NCI-H69 (cell line): ENCODE measurements at regions not wholly inside any gene's neighbourhood (a gene's known extent, or its start where the extent isn't known, plus 50 kb on each side); places are given as distances from the start of the nearest gene placed in this dataset.

ENCODE experiments used
- DNase-seq: peaks from one replicate; lab custom pipeline; 2025; lab: John Stamatoyannopoulos, UW

DNA sequence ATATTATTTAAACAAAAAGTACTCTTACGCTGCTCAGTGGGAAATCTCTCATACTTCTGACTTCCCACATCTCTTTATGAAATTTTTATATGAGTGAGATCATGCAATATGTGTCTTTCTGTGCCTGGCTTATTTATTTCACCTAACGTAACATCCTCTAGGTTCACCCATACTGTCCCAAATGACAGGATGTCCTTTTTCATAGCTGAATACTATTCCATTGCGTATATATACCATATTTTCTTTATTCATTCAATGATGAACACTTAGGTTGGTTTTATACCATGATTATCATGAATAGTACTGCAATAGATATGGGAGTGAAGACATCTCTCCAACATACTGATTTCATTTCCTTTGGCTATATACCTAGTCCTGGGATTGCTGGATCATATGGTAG is 57.8 kb upstream of the TPP2 start:
- no peak for DNase-seq

DNA sequence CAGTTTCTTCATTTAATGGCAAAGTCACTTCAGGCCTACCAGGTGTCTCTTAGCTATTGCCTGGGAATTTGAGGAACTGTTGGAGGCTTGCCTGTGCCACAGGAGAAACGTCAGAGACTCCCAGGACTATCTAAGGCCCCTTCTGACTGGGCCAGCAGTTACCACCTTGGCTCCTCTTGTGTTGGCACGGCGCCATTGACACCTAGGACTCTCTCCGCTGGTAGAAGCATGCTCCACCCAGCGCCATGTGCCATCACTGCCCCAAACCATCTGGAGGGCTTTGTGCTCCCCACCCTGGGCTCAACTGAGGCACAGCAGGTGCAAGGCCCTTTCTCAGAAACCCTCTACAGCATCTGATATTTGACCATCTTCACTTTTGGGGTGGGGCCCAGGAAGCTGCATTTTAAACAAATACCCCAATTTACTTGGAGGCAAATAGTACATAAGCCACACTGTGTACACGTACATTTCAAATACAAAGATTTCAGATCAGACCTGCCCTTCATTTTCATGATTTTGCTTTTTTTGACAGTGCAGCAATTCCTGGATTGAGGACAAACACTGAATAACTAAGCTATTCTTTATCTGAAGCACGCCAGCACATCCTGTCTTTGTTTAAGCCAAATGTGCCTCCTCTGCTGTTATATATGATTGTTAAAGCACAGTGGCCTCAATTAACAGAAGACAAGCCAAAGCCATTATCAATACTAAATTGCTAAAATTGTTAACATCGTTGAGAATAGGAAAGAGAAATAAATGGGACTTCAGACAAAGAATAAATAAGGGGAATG is 59.9 kb upstream of the TPP2 start:
- DNase-seq, result peak; percentile 31

DNA sequence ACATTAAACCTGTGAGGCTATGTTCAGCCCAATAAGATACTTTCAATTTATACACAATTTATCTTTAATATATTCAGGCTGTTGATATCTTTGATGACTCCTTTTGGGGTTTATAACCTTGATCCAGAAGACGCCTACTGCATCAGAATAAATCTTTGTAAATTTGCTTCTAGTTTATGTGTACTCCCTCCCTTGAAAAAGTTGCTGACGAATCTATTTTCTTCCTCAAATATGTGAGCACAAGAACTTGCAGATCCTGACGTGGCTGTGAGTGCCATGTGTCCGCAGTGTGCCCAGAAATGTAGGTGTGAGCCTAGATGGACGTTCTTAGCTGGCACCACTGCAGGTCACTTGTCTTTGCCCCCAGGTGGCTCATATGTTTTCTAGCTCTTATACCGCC is 60.6 kb upstream of the TPP2 start:
- DNase-seq, result no peak

DNA sequence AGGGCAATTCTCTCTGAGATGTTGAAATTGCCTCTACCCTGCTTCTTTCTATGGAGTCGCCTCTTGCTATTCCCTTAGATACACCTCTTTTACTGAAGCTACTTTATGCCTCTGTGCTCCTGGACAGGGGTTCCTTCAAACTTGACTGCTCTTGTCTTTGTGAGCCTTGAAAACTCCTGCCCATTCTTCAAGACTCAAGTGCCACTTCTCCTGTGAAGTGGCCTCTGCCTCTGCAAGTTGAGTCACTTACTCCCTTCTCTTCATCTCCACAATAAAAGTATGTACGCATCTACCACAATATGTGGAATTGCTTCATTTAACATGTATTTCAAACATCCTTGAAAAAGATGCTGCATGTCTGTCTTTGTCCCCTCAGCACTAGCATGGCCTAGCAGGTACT is 66.0 kb upstream of the TPP2 start:
- no peak for DNase-seq

DNA sequence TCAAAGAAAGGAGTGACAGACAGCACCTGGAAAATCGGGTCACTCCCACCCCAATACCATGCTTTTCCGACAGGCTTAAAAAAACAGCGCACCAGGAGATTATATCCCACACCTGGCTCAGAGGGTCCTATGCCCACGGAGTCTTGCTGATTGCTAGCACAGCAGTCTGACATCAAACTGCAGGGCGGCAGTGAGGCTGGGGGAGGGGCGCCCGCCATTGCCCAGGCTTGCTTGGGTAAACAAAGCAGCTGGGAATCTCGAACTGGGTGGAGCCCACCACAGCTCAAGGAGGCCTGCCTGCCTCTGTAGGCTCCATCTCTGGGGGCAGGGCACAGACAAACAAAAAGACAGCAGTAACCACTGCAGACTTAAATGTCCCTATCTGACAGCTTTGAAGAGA is 74.5 kb upstream of the TPP2 start:
- peak; percentile 36 for DNase-seq

DNA sequence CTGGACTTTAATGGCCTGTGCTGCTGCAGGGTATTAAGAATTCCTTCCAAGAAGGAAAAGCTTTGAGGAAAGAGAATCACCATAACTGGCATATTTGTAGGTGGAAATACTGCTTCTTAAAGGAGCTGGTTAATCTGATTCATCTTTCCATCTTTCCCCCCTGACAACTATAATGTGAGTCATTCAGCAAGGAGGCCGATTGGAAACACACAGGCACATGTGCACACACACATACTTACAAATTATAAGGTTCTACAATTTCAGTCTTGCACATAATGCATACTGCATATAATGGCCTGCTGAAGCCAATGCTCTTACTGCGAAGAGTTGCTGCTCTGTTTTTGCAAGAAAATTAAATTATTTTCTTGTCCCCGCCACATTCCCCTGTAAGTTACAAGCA is 78.8 kb upstream of the TPP2 start:
- no peak for DNase-seq

DNA sequence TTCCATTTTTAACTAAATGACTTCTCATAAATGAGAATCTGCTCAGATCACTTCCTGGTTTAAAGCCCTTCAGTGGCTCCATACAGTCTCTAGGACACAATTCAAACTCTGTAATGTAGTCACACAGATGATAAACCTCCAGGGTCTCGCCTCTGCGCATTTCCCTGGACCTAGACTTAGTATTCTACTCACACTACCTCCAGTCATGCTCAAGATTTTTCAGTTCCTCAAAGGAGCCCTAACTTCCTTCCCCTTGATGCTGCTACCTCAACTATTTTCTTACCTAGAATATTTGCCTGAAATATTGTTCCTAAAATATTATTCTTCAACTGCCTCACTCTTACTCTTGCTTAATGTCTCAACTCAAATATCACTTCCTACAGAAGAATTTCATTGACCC is 86.7 kb upstream of the TPP2 start:
- no peak for DNase-seq

DNA sequence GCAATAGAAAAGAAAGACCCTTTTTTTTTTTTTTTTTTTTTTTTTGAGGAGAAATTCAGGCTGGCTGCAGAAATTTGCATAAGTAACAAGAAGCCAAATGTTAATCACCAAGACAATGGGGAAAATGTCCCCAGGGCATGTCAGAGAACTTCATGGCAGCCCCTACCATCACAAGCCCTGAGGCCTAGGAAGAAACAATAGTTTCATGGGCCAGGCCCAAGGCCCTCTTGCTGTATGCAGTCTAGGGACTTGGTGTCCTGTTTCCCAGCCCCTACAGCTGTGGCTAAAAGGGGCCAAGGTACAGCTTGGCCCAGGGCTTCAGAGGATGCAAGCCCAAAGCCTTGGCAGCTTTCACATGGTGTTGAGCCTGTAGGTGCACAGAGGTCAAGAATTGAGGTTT is 88.4 kb upstream of the TPP2 start:
- DNase-seq, result no peak

DNA sequence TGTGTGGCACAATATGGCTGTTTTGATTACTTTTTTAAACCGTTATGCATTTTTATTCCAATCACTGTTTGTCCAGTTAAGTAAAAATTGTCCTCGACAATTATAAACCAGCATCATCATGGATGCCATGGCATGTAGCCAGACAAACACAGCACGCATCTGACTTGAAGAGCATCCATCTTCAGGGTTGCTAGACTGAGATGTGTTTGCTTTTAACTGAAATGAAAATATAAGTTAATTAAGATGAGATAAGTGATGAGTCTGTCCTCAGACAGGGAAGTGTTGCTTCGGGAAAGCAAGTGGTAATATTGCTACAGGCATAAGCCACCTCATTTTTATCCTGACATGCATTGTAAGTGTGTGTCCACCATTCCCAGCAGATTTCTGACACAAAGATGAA is 92.8 kb upstream of the TPP2 start:
- peak; percentile 75 for DNase-seq

DNA sequence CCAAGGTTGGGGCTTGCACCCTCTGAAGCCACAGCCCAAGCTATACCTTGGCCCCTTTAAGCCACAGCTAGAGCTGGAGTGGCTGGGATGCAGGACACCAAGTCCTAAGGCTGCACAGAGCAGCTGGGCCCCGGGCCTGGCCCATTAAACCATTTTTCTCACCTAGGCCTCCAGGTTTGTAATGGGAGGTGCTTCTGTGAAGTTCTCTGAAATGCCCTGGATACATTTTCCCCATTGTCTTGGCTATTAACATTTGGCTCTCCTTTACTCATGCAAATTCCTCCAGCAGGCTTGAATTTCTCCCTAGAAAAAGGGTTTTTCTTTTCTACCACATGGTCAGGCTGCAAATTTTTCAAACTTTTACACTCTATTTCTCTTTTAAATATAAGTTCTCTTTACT is 93.8 kb upstream of the FGF14 start:
- no peak for DNase-seq

DNA sequence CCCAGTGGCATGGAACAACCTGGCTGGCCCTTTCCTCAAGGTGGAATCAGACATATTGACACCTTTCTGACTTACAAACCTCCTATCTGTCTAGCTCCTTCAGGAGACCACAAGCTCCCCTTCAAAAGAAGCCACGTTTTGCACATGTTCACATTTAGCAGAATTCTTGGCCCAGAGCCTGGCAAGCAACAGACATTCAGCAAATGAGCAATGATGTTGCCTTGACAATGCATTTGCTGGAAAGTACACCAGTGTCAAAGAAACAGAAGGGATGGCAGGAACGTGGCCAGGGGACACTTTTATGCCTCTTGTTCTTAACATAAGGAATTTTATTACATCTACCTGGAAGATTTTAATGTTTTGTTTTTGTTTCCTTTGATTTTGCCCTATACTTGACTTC is 85.5 kb upstream of the FGF14 start:
- DNase-seq, result peak; percentile 83

DNA sequence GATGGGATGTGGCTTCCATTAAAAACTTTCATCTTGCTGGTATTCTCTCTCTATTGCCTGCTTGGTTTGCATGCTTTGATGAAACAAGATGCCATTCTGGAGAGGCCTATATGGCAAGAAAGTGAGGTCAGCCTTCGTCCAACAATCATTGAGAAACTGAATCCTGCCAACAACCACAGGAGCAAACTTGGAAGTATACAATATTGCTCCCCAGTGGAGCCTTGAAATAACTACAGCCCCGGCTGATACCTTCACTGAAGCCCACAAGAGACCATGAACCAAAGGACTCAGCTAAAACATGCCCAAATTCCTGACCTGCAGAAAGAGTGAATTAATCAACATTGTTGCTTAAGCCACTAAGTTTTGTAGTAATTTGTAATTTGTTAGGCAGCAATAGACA is 82.5 kb upstream of the FGF14 start:
- peak; percentile 62 for DNase-seq

DNA sequence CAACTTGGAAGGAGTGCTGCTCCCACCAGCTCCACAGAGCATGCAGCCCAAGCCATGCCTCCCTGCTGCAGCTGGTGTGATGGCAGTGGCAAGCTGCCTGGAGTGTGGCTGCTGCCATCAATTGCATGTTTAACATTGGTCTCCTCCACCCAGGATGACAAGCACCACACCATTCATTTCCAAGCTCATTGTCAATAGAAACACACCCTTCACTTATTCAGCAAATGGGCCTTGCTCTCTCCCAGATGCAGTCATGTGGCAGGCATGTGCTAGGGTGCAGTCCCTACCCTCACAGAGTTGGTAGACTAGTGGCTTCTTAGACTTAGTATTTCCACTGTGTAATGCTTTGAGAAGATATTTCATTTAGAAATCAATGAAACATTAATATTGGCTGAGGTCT is 70.8 kb upstream of the FGF14 start:
- DNase-seq, result peak; percentile 17

DNA sequence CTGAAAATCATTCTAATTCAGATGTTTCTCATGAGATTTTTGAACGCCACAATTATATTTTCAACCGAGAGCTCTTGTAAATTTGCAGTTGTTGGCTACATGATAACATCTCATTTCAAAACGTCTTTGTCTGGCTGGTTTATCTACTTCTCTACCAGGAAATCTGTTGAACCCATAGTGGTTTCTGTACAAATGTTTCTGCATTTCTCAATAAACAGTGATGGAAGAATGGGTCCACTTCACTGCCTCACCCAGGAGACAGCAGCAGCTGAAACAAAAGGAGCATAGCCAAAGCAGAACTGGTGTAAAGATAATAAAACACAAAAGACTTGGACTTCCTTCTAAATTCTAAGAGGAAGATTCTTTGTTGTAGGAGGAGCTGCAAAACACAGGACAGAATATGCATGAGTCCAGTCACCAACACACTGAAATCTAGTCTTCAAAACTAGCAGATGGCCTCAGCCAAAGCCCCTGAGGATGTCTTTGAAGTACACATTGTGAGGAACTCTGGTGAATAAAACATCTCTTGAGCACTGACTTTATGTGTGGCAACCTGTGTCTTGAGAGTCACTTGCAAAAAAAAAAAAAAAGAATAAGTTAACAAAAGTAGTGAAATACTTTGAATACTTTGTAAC is 68.6 kb upstream of the FGF14 start:
- peak; percentile 10 for DNase-seq

DNA sequence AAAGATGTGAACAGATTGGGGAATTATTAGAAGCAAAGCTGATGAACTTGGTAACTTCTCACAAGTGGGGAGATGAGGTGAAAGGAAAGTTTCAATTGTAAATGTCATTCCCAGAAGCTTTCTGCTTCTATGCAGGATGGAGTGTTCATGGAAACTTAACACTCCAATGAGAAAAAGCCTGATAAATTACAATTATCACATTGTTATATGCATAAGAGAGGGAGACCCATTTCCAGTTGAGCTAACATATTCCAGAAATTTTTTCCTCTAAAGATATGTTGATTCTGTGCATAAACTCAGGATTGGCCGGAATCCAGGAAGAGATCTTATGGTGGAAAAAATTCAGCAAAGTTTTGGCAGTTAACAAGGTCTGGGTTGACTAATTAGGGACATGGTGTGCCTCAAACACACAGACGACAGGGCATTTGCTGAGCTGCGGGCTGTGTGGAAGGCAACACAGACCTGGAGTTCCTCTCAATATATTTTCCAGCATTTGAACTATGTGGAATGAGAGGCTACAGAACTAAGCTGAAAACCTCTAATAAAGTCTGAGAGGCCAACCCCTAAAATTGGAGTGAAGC is 64.9 kb upstream of the FGF14 start:
- DNase-seq, result peak; percentile 7

DNA sequence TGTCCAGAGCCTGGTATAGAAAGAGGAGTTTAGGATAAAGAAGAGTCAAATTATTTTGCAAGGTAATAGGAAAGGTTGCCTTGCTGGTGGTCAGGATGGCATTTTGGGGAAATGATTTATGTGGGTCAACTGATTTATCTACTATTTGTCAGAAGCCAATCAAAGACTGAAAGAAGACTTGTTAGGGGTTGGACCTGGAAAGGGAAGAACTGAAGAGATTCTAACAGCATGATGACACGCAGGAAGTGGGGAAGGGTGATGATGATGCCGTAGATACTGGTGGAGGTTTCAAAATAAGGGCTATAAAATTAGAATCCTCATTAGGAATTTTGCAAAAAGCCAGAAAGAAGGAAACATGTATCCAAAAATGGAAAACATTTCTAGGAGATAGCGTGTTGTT is 60.7 kb upstream of the FGF14 start:
- no peak for DNase-seq

DNA sequence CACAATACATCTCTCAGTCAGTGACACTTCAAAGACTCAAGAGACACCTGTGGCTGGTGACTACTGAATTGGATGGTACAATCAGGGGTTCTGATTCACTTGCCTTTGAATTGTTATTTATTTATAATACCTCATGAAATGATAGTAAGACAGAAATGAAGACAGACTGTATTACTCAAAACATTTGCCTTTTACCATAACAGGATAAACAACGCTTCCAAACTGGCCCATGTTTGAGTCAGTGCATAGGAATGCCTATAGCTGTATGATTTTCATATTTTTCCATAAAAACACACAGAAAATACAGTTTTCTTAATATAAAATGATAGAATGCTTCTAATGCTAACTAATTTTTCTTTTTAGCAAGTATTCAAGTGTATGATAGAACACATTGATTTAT is 59.5 kb upstream of the FGF14 start:
- no peak for DNase-seq

DNA sequence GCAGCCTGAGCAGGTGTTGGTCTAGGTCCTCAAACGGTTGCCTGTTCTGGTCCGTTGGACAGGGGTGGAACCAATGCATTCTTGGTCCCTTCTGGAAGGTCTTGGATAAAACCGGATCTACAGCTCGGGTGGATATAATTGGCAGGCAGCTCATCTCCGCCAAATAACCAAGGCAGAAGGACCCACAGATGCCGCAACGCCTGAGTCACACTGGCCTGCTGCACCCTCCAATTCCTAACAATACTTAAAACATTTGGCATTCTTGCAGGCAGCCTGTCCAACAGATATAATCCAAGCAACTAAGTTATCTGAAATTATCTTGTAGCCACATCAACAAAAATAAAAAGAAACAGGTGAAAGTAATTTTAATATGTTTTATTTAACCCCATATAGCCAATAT is 59.0 kb upstream of the FGF14 start:
- DNase-seq, result no peak

DNA sequence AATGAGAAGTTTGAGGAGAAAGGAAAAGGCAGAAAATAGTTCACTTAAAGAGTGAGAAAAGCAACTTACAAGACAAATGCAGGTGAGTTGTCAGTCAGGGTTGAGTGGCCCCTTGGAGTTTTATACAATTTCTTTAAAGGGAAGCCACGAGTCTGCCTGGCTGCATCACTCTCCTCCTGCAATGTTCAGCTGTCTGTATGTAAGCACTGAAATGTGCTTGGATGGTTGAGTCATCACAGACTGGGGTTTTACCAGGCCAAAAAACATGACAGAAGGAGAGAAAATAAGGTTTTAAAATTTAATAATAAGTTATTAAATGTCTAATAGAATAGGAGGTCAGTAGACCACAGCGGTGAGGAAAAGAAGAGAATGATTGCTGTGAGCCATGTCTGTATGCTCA is 51.0 kb upstream of the FGF14 start:
- no peak for DNase-seq
